ENCODE measurements at regions not wholly inside any gene's neighbourhood (a gene's known extent, or its start where the extent isn't known, plus 50 kb on each side); places are given as distances from the start of the nearest gene placed in this dataset.
A peak's percentile ranks its signal among the peaks of the same experiment; 100 is the strongest.

GRCh38 chr7:26449175-26450165 is 157.8 kb downstream of the SNX10 start:
- DNase-seq (ENCODE audit: low spot score in 2 of 2) (no peak), ATAC-seq (no peak)
- Mint-ChIP-seq H3K27ac (peak overlapping the region in 1 of 2 donors; percentile 40), H3K36me3 (no peaks in the 10 kb centered on the region), H3K9me3 (no peaks in the 10 kb centered on the region)

- no peaks in the 10 kb centered on the region for H3K9me3 Mint-ChIP-seq
- peak overlapping the region in 1 of 2 donors; percentile 3 for H3K27ac Mint-ChIP-seq
- no peaks in the 10 kb centered on the region for H3K36me3 Mint-ChIP-seq
- DNase-seq (ENCODE audit: low spot score in 2 of 2) (no peak), ATAC-seq (no peak)
Measured at GRCh38 chr7:26451997-26452396, 160.3 kb downstream of the SNX10 start.

GRCh38 chr7:26454180-26454579 is 162.5 kb downstream of the SNX10 start:
- H3K9me3 Mint-ChIP-seq: no peaks in the 10 kb centered on the region
- no peak for ATAC-seq

GRCh38 chr7:26457696-26458327 is 166.2 kb downstream of the SNX10 start:
- ATAC-seq (no peak), DNase-seq (ENCODE audit: low spot score in 2 of 2) (no peak)
- Mint-ChIP-seq H3K36me3 (no peaks in the 10 kb centered on the region), H3K27ac (no peak overlapping the region), H3K9me3 (no peaks in the 10 kb centered on the region)

More at GRCh38 chr7:26454180-26454579, 162.5 kb downstream of the SNX10 start:
- Mint-ChIP-seq H3K36me3 (no peaks in the 10 kb centered on the region), H3K27ac (no peak overlapping the region)
- DNase-seq (ENCODE audit: low spot score in 2 of 2): no peak

GRCh38 chr7:26458466-26459145 is 166.9 kb downstream of the SNX10 start:
- H3K27ac Mint-ChIP-seq: no peak overlapping the region
- H3K9me3 Mint-ChIP-seq: no peaks in the 10 kb centered on the region
- no peak for ATAC-seq
- H3K36me3 Mint-ChIP-seq: no peaks in the 10 kb centered on the region
- DNase-seq (ENCODE audit: low spot score in 2 of 2): no peak

GRCh38 chr7:26459540-26460193 is 168.0 kb downstream of the SNX10 start:
- DNase-seq (ENCODE audit: low spot score in 2 of 2) (no peak), ATAC-seq (no peak)
- H3K9me3 Mint-ChIP-seq: no peaks in the 10 kb centered on the region
- no peak overlapping the region for H3K27ac Mint-ChIP-seq
- H3K36me3 Mint-ChIP-seq: no peaks in the 10 kb centered on the region

GRCh38 chr7:26460351-26461085 is 168.9 kb downstream of the SNX10 start:
- no peaks in the 10 kb centered on the region for H3K9me3 Mint-ChIP-seq
- H3K27ac Mint-ChIP-seq: peak overlapping the region in 1 of 2 donors; percentile 10
- ATAC-seq (no peak), DNase-seq (ENCODE audit: low spot score in 2 of 2) (no peak)
- no peaks in the 10 kb centered on the region for H3K36me3 Mint-ChIP-seq

- no peaks in the 10 kb centered on the region for H3K36me3 Mint-ChIP-seq
- no peaks in the 10 kb centered on the region for H3K9me3 Mint-ChIP-seq
- no peak for ATAC-seq
- no peak overlapping the region for H3K27ac Mint-ChIP-seq
- DNase-seq (ENCODE audit: low spot score in 2 of 2): no peak
Measured at GRCh38 chr7:26461518-26461917, 169.9 kb downstream of the SNX10 start.

GRCh38 chr7:26466007-26466406 is 174.3 kb downstream of the SNX10 start:
- no peaks in the 10 kb centered on the region for H3K36me3 Mint-ChIP-seq
- H3K9me3 Mint-ChIP-seq: no peaks in the 10 kb centered on the region
- DNase-seq (ENCODE audit: low spot score in 2 of 2) (no peak), ATAC-seq (no peak)
- no peak overlapping the region for H3K27ac Mint-ChIP-seq

- ATAC-seq (no peak), DNase-seq (ENCODE audit: low spot score in 2 of 2) (no peak)
- H3K9me3 Mint-ChIP-seq: no peaks in the 10 kb centered on the region
- no peaks in the 10 kb centered on the region for H3K36me3 Mint-ChIP-seq
- no peak overlapping the region for H3K27ac Mint-ChIP-seq
Measured at GRCh38 chr7:26467104-26467503, 175.4 kb downstream of the SNX10 start.

GRCh38 chr7:26467541-26467940 is 175.9 kb downstream of the SNX10 start:
- H3K9me3 Mint-ChIP-seq: no peaks in the 10 kb centered on the region
- no peaks in the 10 kb centered on the region for H3K36me3 Mint-ChIP-seq
- DNase-seq (ENCODE audit: low spot score in 2 of 2) (no peak), ATAC-seq (no peak)
- H3K27ac Mint-ChIP-seq: no peak overlapping the region

GRCh38 chr7:26468625-26469024 is 177.0 kb downstream of the SNX10 start:
- no peaks in the 10 kb centered on the region for H3K9me3 Mint-ChIP-seq
- no peaks in the 10 kb centered on the region for H3K36me3 Mint-ChIP-seq
- ATAC-seq (no peak), DNase-seq (ENCODE audit: low spot score in 2 of 2) (no peak)
- no peak overlapping the region for H3K27ac Mint-ChIP-seq

GRCh38 chr7:26469188-26469587 is 177.5 kb downstream of the SNX10 start:
- no peak for DNase-seq (ENCODE audit: low spot score in 2 of 2)
- H3K27ac Mint-ChIP-seq: no peak overlapping the region
- H3K36me3 Mint-ChIP-seq: no peaks in the 10 kb centered on the region
- H3K9me3 Mint-ChIP-seq: no peaks in the 10 kb centered on the region
- ATAC-seq: no peak

- ATAC-seq: no peak
- no peak for DNase-seq (ENCODE audit: low spot score in 2 of 2)
- no peaks in the 10 kb centered on the region for H3K36me3 Mint-ChIP-seq
- no peak overlapping the region for H3K27ac Mint-ChIP-seq
- H3K9me3 Mint-ChIP-seq: no peaks in the 10 kb centered on the region
Measured at GRCh38 chr7:26470691-26471090, 179.0 kb downstream of the SNX10 start.

- H3K36me3 Mint-ChIP-seq: no peaks in the 10 kb centered on the region
- DNase-seq (ENCODE audit: low spot score in 2 of 2): no peak
- no peak overlapping the region for H3K27ac Mint-ChIP-seq
- H3K9me3 Mint-ChIP-seq: no peaks in the 10 kb centered on the region
- no peak for ATAC-seq
Measured at GRCh38 chr7:26471306-26472075, 179.8 kb downstream of the SNX10 start.

Data from activated naive CD4-positive, alpha-beta T cell treated with anti-CD3 and anti-CD28 coated beads, Interleukin-2, amount 50 U/mL, for 72 hours (primary cell).